ENCODE measurements at regions not wholly inside any gene's neighbourhood (a gene's known extent, or its start where the extent isn't known, plus 50 kb on each side); places are given as distances from the start of the nearest gene placed in this dataset.

- POLR2A ChIA-PET = no interaction called here
- no peak overlapping the region for H3K27ac ChIP-seq (ENCODE audit: low read length)
- Mint-ChIP-seq H3K27me3 (peaks cover 13 to 17% of the 10 kb centered on the region in 2 donors), H3K4me1 (no peaks in the 10 kb centered on the region), H3K9me3 (no peaks in the 10 kb centered on the region), H3K27ac (no peak overlapping the region), H3K4me3 (no peak overlapping the region), H3K36me3 (no peaks in the 10 kb centered on the region)
- CTCF ChIA-PET = no interaction called here
- DNase-seq = no peak
- ATAC-seq (replicated peaks in 1 of 4) = no peak
- no peaks in the 10 kb centered on the region for H3K9me3 ChIP-seq
- H3K4me1 ChIP-seq (ENCODE audit: control insufficient read depth in 1 of 2, extremely low read depth in 1 of 2, insufficient read depth in 2 of 2, low read length in 2 of 2) = no peaks in the 10 kb centered on the region
- peaks cover 0 to 17% of the 10 kb centered on the region in 2 experiments for H3K27me3 ChIP-seq (replicated peaks in 1 of 2; ENCODE audit: control insufficient read depth in 2 of 2, extremely low read depth in 1 of 2, insufficient read depth in 2 of 2, low read length in 1 of 2)
- 89% methylated on average over 9 of the region's 16 CpGs for WGBS (ENCODE audit: insufficient coverage)
- no peak overlapping the region for H3K4me3 ChIP-seq (ENCODE audit: control insufficient read depth in 1 of 2, extremely low read depth in 1 of 2, low read length in 1 of 2)
- H3K36me3 ChIP-seq (ENCODE audit: control insufficient read depth in 2 of 2, extremely low read depth in 1 of 2, insufficient read depth in 1 of 2, low read length in 1 of 2) = no peaks in the 10 kb centered on the region
Observed at GRCh38 chr10:44014644-44015250, 366.1 kb upstream of the ZNF32 start.

- ChIA-PET POLR2A (no interaction called here), CTCF (no interaction called here)
- Mint-ChIP-seq H3K36me3 (no peaks in the 10 kb centered on the region), H3K27me3 (peaks cover 13 to 17% of the 10 kb centered on the region in 2 donors), H3K9me3 (no peaks in the 10 kb centered on the region), H3K27ac (no peak overlapping the region), H3K4me3 (no peak overlapping the region), H3K4me1 (no peaks in the 10 kb centered on the region)
- H3K27ac ChIP-seq (ENCODE audit: low read length) = no peak overlapping the region
- H3K27me3 ChIP-seq (replicated peaks in 1 of 2; ENCODE audit: control insufficient read depth in 2 of 2, extremely low read depth in 1 of 2, insufficient read depth in 2 of 2, low read length in 1 of 2) = peaks cover 0 to 17% of the 10 kb centered on the region in 2 experiments
- ATAC-seq (replicated peaks in 1 of 4) (no peak), DNase-seq (no peak)
- 10% methylated on average over 1 of the region's 1 CpG for WGBS (ENCODE audit: insufficient coverage)
- H3K4me1 ChIP-seq (ENCODE audit: control insufficient read depth in 1 of 2, extremely low read depth in 1 of 2, insufficient read depth in 2 of 2, low read length in 2 of 2) = no peaks in the 10 kb centered on the region
- no peaks in the 10 kb centered on the region for H3K9me3 ChIP-seq
- H3K4me3 ChIP-seq (ENCODE audit: control insufficient read depth in 1 of 2, extremely low read depth in 1 of 2, low read length in 1 of 2) = no peak overlapping the region
- H3K36me3 ChIP-seq (ENCODE audit: control insufficient read depth in 2 of 2, extremely low read depth in 1 of 2, insufficient read depth in 1 of 2, low read length in 1 of 2) = no peaks in the 10 kb centered on the region
Observed at GRCh38 chr10:44013981-44014380, 365.3 kb upstream of the ZNF32 start.

- ChIA-PET POLR2A (no interaction called here), CTCF (no interaction called here)
- DNase-seq (no peak), ATAC-seq (replicated peaks in 1 of 4) (no peak)
- H3K27me3 ChIP-seq (replicated peaks in 1 of 2; ENCODE audit: control insufficient read depth in 2 of 2, extremely low read depth in 1 of 2, insufficient read depth in 2 of 2, low read length in 1 of 2) = peaks cover 0 to 17% of the 10 kb centered on the region in 2 experiments
- no peak overlapping the region for H3K27ac ChIP-seq (ENCODE audit: low read length)
- Mint-ChIP-seq H3K4me3 (no peak overlapping the region), H3K9me3 (no peaks in the 10 kb centered on the region), H3K36me3 (no peaks in the 10 kb centered on the region), H3K27me3 (peaks cover 16 to 19% of the 10 kb centered on the region in 2 donors), H3K4me1 (no peaks in the 10 kb centered on the region), H3K27ac (no peak overlapping the region)
- no peaks in the 10 kb centered on the region for H3K4me1 ChIP-seq (ENCODE audit: control insufficient read depth in 1 of 2, extremely low read depth in 1 of 2, insufficient read depth in 2 of 2, low read length in 2 of 2)
- no peaks in the 10 kb centered on the region for H3K9me3 ChIP-seq
- no peak overlapping the region for H3K4me3 ChIP-seq (ENCODE audit: control insufficient read depth in 1 of 2, extremely low read depth in 1 of 2, low read length in 1 of 2)
- H3K36me3 ChIP-seq (ENCODE audit: control insufficient read depth in 2 of 2, extremely low read depth in 1 of 2, insufficient read depth in 1 of 2, low read length in 1 of 2) = no peaks in the 10 kb centered on the region
- WGBS (ENCODE audit: insufficient coverage) = 91% methylated on average over 3 of the region's 3 CpGs
Observed at GRCh38 chr10:44012921-44013320, 364.2 kb upstream of the ZNF32 start.

- no peak for ATAC-seq (replicated peaks in 1 of 4)
- H3K9me3 Mint-ChIP-seq = no peaks in the 10 kb centered on the region
- ChIA-PET CTCF (no interaction called here), POLR2A (no interaction called here)
- Histone ChIP-seq H3K4me1 (ENCODE audit: control insufficient read depth in 1 of 2, extremely low read depth in 1 of 2, insufficient read depth in 2 of 2, low read length in 2 of 2) (no peaks in the 10 kb centered on the region), H3K27me3 (replicated peaks in 1 of 2; ENCODE audit: control insufficient read depth in 2 of 2, extremely low read depth in 1 of 2, insufficient read depth in 2 of 2, low read length in 1 of 2) (peaks cover 0 to 17% of the 10 kb centered on the region in 2 experiments), H3K27ac (ENCODE audit: low read length) (no peak overlapping the region), H3K4me3 (ENCODE audit: control insufficient read depth in 1 of 2, extremely low read depth in 1 of 2, low read length in 1 of 2) (no peak overlapping the region), H3K36me3 (ENCODE audit: control insufficient read depth in 2 of 2, extremely low read depth in 1 of 2, insufficient read depth in 1 of 2, low read length in 1 of 2) (no peaks in the 10 kb centered on the region), H3K9me3 (no peaks in the 10 kb centered on the region)
- no peak for DNase-seq
- H3K36me3 Mint-ChIP-seq = no peaks in the 10 kb centered on the region
- no peak overlapping the region for H3K27ac Mint-ChIP-seq
- H3K4me1 Mint-ChIP-seq = no peaks in the 10 kb centered on the region
- no peak overlapping the region for H3K4me3 Mint-ChIP-seq
- 87% methylated on average over 3 of the region's 5 CpGs for WGBS (ENCODE audit: insufficient coverage)
- peaks cover 12 to 13% of the 10 kb centered on the region in 2 donors for H3K27me3 Mint-ChIP-seq
Observed at GRCh38 chr10:44011603-44011981, 362.9 kb upstream of the ZNF32 start.

GRCh38 chr10:44010873-44011602 is 362.4 kb upstream of the ZNF32 start:
- Histone ChIP-seq H3K36me3 (ENCODE audit: control insufficient read depth in 2 of 2, extremely low read depth in 1 of 2, insufficient read depth in 1 of 2, low read length in 1 of 2) (no peaks in the 10 kb centered on the region), H3K27me3 (replicated peaks in 1 of 2; ENCODE audit: control insufficient read depth in 2 of 2, extremely low read depth in 1 of 2, insufficient read depth in 2 of 2, low read length in 1 of 2) (peaks cover 0 to 15% of the 10 kb centered on the region in 2 experiments), H3K4me3 (ENCODE audit: control insufficient read depth in 1 of 2, extremely low read depth in 1 of 2, low read length in 1 of 2) (no peak overlapping the region), H3K27ac (ENCODE audit: low read length) (no peak overlapping the region), H3K9me3 (no peaks in the 10 kb centered on the region), H3K4me1 (ENCODE audit: control insufficient read depth in 1 of 2, extremely low read depth in 1 of 2, insufficient read depth in 2 of 2, low read length in 2 of 2) (no peaks in the 10 kb centered on the region)
- Mint-ChIP-seq H3K4me1 (no peaks in the 10 kb centered on the region), H3K27ac (no peak overlapping the region), H3K27me3 (peaks cover 8% of the 10 kb centered on the region in 2 donors), H3K9me3 (no peaks in the 10 kb centered on the region), H3K4me3 (no peak overlapping the region), H3K36me3 (no peaks in the 10 kb centered on the region)
- ChIA-PET POLR2A (no interaction called here), CTCF (interaction anchor here in 1 of 2 donors (1.2 kb wide), 1 partner anchor 9 kb away, joined by 3 read pairs; no protein-coding TSS in a partner anchor)
- 40% methylated on average over 1 of the region's 2 CpGs for WGBS (ENCODE audit: insufficient coverage)
- DNase-seq (no peak), ATAC-seq (replicated peaks in 1 of 4) (no peak)

GRCh38 chr10:44009891-44010632 is 361.4 kb upstream of the ZNF32 start:
- Mint-ChIP-seq H3K36me3 (no peaks in the 10 kb centered on the region), H3K27me3 (peaks cover 2 to 6% of the 10 kb centered on the region in 2 donors), H3K4me3 (no peak overlapping the region), H3K4me1 (no peaks in the 10 kb centered on the region), H3K27ac (no peak overlapping the region), H3K9me3 (no peaks in the 10 kb centered on the region)
- Histone ChIP-seq H3K4me3 (ENCODE audit: control insufficient read depth in 1 of 2, extremely low read depth in 1 of 2, low read length in 1 of 2) (no peak overlapping the region), H3K27ac (ENCODE audit: low read length) (no peak overlapping the region), H3K36me3 (ENCODE audit: control insufficient read depth in 2 of 2, extremely low read depth in 1 of 2, insufficient read depth in 1 of 2, low read length in 1 of 2) (no peaks in the 10 kb centered on the region), H3K9me3 (no peaks in the 10 kb centered on the region), H3K27me3 (replicated peaks in 1 of 2; ENCODE audit: control insufficient read depth in 2 of 2, extremely low read depth in 1 of 2, insufficient read depth in 2 of 2, low read length in 1 of 2) (peaks cover 0 to 13% of the 10 kb centered on the region in 2 experiments), H3K4me1 (ENCODE audit: control insufficient read depth in 1 of 2, extremely low read depth in 1 of 2, insufficient read depth in 2 of 2, low read length in 2 of 2) (no peaks in the 10 kb centered on the region)
- 57% methylated on average over 2 of the region's 8 CpGs for WGBS (ENCODE audit: insufficient coverage)
- ChIA-PET CTCF (interaction anchor here in 1 of 2 donors (1.2 kb wide), 1 partner anchor 8 kb away, joined by 3 read pairs; no protein-coding TSS in a partner anchor), POLR2A (no interaction called here)
- DNase-seq (no peak), ATAC-seq (replicated peaks in 1 of 4) (no peak)
